Tongue (tissue), 1 donor: ENCODE measurements at regions not wholly inside any gene's neighbourhood (a gene's known extent, or its start where the extent isn't known, plus 50 kb on each side); places are given as distances from the start of the nearest gene placed in this dataset.

Experiments
- DNase-seq: peaks from one replicate; pipeline ENCODE4 v3.0.0-alpha.2; 2015

- peak; percentile 75 for DNase-seq
Observed at GRCh38 chr11:128365044-128365443, 222.3 kb downstream of the ETS1 start.

GRCh38 chr11:128361451-128362020, 225.8 kb downstream of the ETS1 start:
- DNase-seq = no peak

- no peak for DNase-seq
Observed at GRCh38 chr11:128359515-128359914, 227.8 kb downstream of the ETS1 start.

GRCh38 chr11:128357073-128357472, 230.3 kb downstream of the ETS1 start:
- DNase-seq = no peak

GRCh38 chr11:128355558-128355957, 231.8 kb downstream of the ETS1 start:
- no peak for DNase-seq

- DNase-seq = no peak
Observed at GRCh38 chr11:128354476-128354875, 232.9 kb downstream of the ETS1 start.

GRCh38 chr11:128351168-128351567, 236.2 kb downstream of the ETS1 start:
- DNase-seq = no peak

- DNase-seq = no peak
Observed at GRCh38 chr11:128349650-128350299, 237.6 kb downstream of the ETS1 start.

- DNase-seq = no peak
Observed at GRCh38 chr11:128346804-128347203, 240.6 kb downstream of the ETS1 start.

- no peak for DNase-seq
Observed at GRCh38 chr11:128345316-128345715, 242.0 kb downstream of the ETS1 start.

GRCh38 chr11:128343870-128344269, 243.5 kb downstream of the ETS1 start:
- no peak for DNase-seq

- DNase-seq = no peak
Observed at GRCh38 chr11:128343135-128343514, 244.2 kb downstream of the ETS1 start.

GRCh38 chr11:128342511-128343134, 244.7 kb downstream of the ETS1 start:
- peak; percentile 32 for DNase-seq

GRCh38 chr11:128341280-128342248, 245.8 kb downstream of the ETS1 start:
- DNase-seq = peak; percentile 31

GRCh38 chr11:128339792-128340191, 247.6 kb downstream of the ETS1 start:
- no peak for DNase-seq

- DNase-seq = no peak
Observed at GRCh38 chr11:128338811-128339210, 248.5 kb downstream of the ETS1 start.

GRCh38 chr11:128336203-128336602, 251.2 kb downstream of the ETS1 start:
- DNase-seq = no peak

GRCh38 chr11:128335729-128336128, 251.6 kb downstream of the ETS1 start:
- no peak for DNase-seq

- peak; percentile 16 for DNase-seq
Observed at GRCh38 chr11:128334311-128335044, 252.9 kb downstream of the ETS1 start.

- no peak for DNase-seq
Observed at GRCh38 chr11:128331317-128331716, 256.0 kb downstream of the ETS1 start.

GRCh38 chr11:128330203-128330602, 257.2 kb downstream of the ETS1 start:
- no peak for DNase-seq

GRCh38 chr11:128328955-128329551, 258.3 kb downstream of the ETS1 start:
- no peak for DNase-seq
